ENCODE measurements at regions not wholly inside any gene's neighbourhood (a gene's known extent, or its start where the extent isn't known, plus 50 kb on each side); places are given as distances from the start of the nearest gene placed in this dataset.

DNA sequence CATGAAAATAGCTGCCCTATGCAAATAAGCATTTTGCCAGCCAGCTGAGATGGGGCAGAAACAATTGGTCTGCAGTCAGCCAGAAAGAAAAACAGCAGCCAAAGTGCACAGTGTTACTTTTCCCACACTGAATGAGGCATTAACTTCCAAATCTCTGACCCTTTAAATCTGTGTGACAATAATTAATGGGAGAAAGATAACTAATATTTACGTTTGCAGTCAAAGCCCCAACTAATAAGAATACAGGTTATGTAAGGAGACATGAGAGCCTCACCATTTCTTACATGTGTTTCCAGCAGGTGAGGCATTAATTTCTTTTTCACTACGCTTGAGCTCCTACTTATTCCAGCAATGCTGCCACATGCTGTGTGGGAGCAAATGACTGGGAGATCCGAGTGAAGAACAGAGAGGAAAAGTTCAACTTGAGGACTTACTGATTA, 339.0 kb downstream of the SATB2 start:
- no peak overlapping the region for H3K4me3 ChIP-seq (ENCODE audit: low read depth, low read length)
- no peak for DNase-seq (ENCODE audit: low read depth)
- no peak for TF ChIP-seq CTCF (conservative IDR thresholded peaks at IDR 0.05; ENCODE audit: low read depth, low read length)

- DNase-seq (ENCODE audit: low read depth), result no peak
- TF ChIP-seq CTCF (conservative IDR thresholded peaks at IDR 0.05; ENCODE audit: low read depth, low read length), result no peak
- no peak overlapping the region for H3K4me3 ChIP-seq (ENCODE audit: low read depth, low read length)
Measured at GRCh38 chr2:199115169-199115568, 342.6 kb downstream of the SATB2 start.

DNA sequence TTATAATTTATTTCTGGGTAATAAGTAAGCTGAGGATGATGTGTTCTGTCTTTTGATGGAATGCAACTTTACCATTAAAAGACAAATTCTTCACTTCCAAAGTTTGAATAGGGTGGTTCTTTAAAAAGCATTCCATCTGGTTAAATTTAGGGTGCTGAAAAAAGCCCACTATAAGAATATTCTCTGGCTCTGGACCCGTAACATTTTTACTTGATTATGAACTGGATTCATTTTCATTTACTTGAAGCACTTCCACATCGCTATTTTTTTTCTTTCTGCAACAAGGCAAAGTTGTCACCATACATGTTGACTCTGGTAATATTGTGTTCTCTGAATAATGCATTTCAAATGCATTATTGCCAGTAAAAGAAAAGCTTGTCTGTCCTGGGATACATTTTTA, 344.6 kb downstream of the SATB2 start:
- DNase-seq (ENCODE audit: low read depth), result no peak
- no peak for TF ChIP-seq CTCF (conservative IDR thresholded peaks at IDR 0.05; ENCODE audit: low read depth, low read length)
- H3K4me3 ChIP-seq (ENCODE audit: low read depth, low read length), result no peak overlapping the region

GRCh38 chr2:199111458-199111857, 346.3 kb downstream of the SATB2 start:
- DNase-seq (ENCODE audit: low read depth), result no peak
- no peak overlapping the region for H3K4me3 ChIP-seq (ENCODE audit: low read depth, low read length)
- TF ChIP-seq CTCF (conservative IDR thresholded peaks at IDR 0.05; ENCODE audit: low read depth, low read length), result no peak

- H3K4me3 ChIP-seq (ENCODE audit: low read depth, low read length), result no peak overlapping the region
- TF ChIP-seq CTCF (conservative IDR thresholded peaks at IDR 0.05; ENCODE audit: low read depth, low read length), result no peak
- DNase-seq (ENCODE audit: low read depth), result no peak
Measured at GRCh38 chr2:199108056-199108455, 349.7 kb downstream of the SATB2 start.

- no peak overlapping the region for H3K4me3 ChIP-seq (ENCODE audit: low read depth, low read length)
- no peak for DNase-seq (ENCODE audit: low read depth)
- no peak for TF ChIP-seq CTCF (conservative IDR thresholded peaks at IDR 0.05; ENCODE audit: low read depth, low read length)
Measured at GRCh38 chr2:199105826-199106225, 351.9 kb downstream of the SATB2 start.

DNA sequence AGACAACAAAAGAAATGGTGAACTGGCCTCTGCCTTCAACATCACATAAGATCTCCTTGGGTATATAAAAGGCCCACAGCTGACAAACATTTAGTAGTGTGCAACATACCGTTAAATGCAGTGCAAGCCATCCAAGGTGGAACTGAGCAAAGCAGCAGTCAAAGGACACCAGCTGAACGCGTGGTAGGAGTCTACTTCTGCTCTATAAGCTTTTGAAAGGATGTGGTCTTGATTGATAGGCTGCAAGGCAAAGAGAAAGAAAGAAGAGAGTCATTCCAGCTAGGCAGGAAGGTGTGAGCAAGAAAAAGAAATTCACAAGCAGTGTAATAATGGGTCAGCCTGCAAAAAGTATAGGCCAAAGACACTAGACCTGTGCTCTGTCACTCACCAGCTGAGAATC, 356.3 kb downstream of the SATB2 start:
- H3K4me3 ChIP-seq (ENCODE audit: low read depth, low read length), result no peak overlapping the region
- TF ChIP-seq CTCF (conservative IDR thresholded peaks at IDR 0.05; ENCODE audit: low read depth, low read length), result no peak
- DNase-seq (ENCODE audit: low read depth), result no peak

Data from choroid plexus epithelial cell (primary cell).